BJ (cell line): ENCODE measurements at regions not wholly inside any gene's neighbourhood (a gene's known extent, or its start where the extent isn't known, plus 50 kb on each side); places are given as distances from the start of the nearest gene placed in this dataset.
"Not testable (repeated sequence)": the region's sequence is repeated elsewhere in the genome, so short reads cannot be mapped to it uniquely, and the experiment has no call there.

Experiments used
- CTCF ChIA-PET: fragments of 350-600 bp; formaldehyde crosslinking; extraction: SDS; loops from one replicate; lab custom pipeline; 2021; ENCODE audit warnings: antibody characterized with exemption, inconsistent platforms; lab: Yijun Ruan, JAX
- POLR2A ChIA-PET: fragments of 300-600 bp; sonication (Branson Sonifier 250); formaldehyde crosslinking; extraction: SDS; loops from one replicate; lab custom pipeline; 2021; ENCODE audit warnings: antibody characterized with exemption; lab: Charles Lee
- DNase-seq: peaks from one replicate; pipeline ENCODE4 v3.0.0-alpha.2; 2011; ENCODE audit warnings: low read depth
- H3K27me3 ChIP-seq: 2 replicates; pipeline ENCODE4 v1.6.0; 2011; ENCODE audit warnings: low read length; ENCODE audit not compliant: control insufficient read depth, insufficient read depth
- H3K36me3 ChIP-seq: 2 replicates; pipeline ENCODE4 v1.5.1; 2011; ENCODE audit warnings: low read length; ENCODE audit not compliant: control insufficient read depth, insufficient read depth
- H3K4me3 ChIP-seq: 2 replicates; pipeline ENCODE4 v1.5.1; 2011; ENCODE audit warnings: low read depth, mild to moderate bottlenecking, control low read depth, low read length

DNA sequence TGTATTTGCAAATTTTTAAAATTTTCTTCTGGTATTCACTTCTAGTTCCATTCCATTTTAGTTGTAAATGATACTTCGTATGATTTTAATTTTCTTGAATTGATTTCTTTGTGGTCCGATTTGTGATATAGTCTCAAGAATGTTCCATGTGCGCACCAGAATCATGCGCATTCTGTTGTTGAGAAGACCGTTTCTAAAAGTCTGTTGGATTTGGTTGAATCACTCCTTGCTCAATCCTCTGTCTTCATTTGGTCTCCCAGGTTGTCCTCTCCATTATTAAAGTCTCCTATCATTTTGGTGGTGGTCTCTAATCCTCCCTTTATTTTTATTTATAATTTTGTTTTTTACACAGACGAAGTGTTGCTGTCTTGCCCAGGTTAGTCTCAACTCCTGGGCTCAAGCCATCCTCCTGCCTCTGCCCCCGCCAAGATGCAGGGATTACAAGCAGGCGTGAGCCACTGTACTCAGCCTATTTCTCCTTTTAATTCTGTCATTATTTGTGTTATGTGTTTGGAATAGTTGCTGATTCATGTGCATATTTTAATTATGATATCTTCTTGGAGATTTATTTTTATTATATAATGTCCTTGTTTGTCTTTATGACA is 1490.8 kb downstream of the FOXD4L5 start:
- H3K27me3 ChIP-seq, H3K36me3 ChIP-seq, POLR2A ChIA-PET, DNase-seq, H3K4me3 ChIP-seq, CTCF ChIA-PET: not testable (repeated sequence)

DNA sequence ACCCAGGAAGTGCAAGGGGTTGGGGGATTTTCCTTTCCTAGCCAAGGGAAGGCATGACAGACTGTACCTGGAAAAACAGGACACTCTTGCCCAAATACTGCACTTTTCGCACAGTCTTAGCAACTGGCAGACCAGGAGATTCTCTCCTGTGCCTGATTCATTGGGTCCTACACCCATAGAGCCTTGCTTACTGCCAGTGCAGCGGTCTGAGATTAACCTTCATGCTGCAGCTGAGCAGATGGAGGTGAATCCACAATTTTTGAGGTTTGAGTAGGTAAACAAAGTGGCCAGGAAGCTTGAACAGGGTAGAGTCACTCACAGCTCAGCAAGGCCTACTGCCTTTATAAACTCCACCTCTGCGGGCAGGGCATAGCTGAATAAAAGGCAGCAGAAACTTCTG is 1497.6 kb downstream of the FOXD4L5 start:
- POLR2A ChIA-PET, H3K27me3 ChIP-seq, CTCF ChIA-PET, DNase-seq, H3K4me3 ChIP-seq, H3K36me3 ChIP-seq: not testable (repeated sequence)

DNA sequence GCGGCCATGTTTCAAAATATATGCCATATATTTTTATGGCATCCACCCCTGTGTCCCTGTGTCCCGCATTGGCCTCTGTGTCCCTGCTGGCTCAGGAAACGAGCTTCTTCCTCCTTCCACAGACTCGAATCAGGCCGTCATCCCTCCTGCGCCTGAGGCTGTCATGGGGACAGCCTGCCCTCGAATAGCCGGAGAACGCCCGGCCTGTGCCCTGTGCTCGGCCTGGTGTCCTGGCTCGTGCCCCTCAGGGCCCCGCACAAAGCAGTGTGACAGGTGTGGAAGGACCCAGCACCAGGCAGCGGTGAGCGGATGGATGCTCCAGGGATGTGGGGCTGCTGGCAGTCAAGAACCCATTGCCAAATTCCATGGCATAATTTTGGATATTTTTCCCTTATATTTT is 1500.0 kb downstream of the FOXD4L5 start:
- CTCF ChIA-PET, H3K36me3 ChIP-seq, POLR2A ChIA-PET, H3K27me3 ChIP-seq, DNase-seq, H3K4me3 ChIP-seq: not testable (repeated sequence)

DNA sequence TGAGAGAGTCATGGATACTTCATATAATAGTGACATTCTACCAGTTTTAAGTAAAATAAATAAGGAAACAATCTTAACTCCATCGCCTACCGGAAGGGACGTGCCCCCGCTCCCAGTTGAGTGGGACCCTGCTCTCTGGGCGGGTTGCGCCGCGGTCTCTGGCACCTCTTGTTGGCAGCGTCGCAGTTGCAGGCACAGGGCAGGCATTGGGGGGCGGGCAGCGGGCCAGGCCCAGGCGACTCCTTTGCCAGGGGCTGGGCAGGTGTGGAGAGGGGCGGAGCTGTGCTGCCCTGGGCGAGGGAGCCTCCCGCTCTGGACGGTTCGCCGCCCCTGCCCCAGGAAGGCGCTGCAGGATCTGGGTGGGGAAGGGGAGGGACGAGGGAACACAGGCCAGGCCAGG is 1500.6 kb downstream of the FOXD4L5 start:
- CTCF ChIA-PET, result not testable (repeated sequence)

DNA sequence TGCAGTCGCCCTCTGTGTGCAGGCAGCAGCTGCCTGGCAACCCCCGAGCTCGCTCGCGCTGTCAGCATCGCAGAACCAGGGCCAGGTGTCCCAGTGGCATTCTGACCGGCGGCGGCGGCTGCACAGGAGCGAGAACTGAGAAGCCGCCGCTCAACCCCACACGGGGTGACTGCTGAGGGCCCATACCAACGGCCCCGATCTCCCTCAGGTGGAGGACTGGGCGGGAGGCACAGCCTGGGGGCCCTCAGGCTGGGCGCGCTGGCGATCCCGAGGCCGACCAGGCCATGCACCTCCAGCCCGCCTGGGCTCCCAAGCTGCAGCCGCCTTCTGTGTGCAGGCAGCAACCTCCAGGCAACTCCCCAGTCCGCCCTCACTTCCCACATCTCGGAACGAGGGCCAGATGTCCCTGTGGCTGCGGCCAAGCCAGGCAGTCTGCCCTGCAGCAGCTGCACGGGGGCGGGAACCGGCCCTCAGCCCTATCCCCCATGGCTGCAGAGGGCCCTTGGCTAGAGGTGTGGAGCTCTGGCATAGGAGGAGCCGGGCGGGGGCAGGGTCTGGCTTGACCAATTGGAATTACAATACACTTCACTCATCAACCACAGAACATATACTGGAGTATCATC is 1503.1 kb downstream of the FOXD4L5 start:
- POLR2A ChIA-PET, H3K4me3 ChIP-seq, DNase-seq, H3K27me3 ChIP-seq, H3K36me3 ChIP-seq, CTCF ChIA-PET: not testable (repeated sequence)

More for the DNA sequence above, 1500.6 kb downstream of the FOXD4L5 start:
- POLR2A ChIA-PET, DNase-seq, H3K27me3 ChIP-seq, H3K4me3 ChIP-seq, H3K36me3 ChIP-seq: not testable (repeated sequence)

DNA sequence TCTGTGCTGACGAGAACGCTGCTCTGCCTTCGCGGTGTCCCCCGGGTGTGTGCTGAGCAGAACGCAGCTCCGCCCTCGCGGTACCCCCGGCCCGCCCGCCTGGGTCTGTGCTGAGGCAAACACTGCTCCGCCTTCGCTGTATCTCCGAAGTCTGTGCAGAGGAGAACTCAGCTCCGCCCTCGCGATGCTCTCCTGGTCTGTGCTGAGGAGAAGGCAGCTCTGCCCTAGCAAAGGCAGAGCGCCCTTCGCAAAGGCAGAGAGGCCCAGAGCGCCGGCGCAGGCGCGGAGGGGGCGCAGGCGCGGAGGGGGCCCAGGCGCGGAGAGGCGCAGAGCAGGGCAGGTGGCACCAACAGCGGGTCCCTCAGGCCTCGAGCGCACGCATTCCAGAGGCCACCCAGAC is 1503.6 kb downstream of the FOXD4L5 start:
- H3K4me3 ChIP-seq, H3K27me3 ChIP-seq, CTCF ChIA-PET, POLR2A ChIA-PET, DNase-seq, H3K36me3 ChIP-seq: not testable (repeated sequence)

DNA sequence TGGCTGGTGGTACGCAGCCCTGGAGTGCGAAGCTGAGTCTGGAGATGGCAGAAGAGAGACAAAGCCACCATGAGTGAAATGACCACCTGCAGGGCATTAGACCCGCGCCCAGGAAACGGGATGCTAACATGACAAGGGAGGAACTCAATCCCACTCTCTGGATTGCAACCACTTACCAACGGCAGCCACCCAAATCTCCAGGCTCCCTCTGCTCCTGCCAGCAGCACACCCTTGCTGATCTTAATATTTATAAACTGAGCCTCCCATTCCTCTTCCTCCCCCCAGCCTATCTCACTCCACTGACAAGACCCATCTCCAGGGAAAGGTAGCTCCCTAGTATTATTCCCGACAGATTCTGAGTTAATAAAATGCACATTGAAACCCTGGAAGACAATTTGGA is 1508.8 kb downstream of the FOXD4L5 start:
- H3K36me3 ChIP-seq, H3K27me3 ChIP-seq, POLR2A ChIA-PET, DNase-seq, CTCF ChIA-PET, H3K4me3 ChIP-seq: not testable (repeated sequence)

DNA sequence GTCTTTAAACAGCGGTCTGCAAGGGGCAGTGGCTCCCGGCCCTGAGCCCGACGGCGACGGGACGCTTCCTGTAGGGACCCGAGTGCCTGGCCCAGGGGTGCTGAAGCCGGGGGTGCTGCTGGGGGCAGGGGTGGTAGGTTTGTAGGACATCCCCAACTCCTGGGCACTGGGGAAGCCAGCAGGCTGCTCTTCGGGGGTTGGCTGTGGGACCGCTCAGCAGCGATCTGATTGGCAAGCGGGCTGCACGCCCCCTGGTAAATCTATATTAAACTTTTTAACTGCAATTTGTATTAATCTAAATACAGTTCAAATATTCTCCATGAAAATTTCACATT is 1510.0 kb downstream of the FOXD4L5 start:
- H3K27me3 ChIP-seq, CTCF ChIA-PET, POLR2A ChIA-PET, DNase-seq, H3K4me3 ChIP-seq, H3K36me3 ChIP-seq: not testable (repeated sequence)

DNA sequence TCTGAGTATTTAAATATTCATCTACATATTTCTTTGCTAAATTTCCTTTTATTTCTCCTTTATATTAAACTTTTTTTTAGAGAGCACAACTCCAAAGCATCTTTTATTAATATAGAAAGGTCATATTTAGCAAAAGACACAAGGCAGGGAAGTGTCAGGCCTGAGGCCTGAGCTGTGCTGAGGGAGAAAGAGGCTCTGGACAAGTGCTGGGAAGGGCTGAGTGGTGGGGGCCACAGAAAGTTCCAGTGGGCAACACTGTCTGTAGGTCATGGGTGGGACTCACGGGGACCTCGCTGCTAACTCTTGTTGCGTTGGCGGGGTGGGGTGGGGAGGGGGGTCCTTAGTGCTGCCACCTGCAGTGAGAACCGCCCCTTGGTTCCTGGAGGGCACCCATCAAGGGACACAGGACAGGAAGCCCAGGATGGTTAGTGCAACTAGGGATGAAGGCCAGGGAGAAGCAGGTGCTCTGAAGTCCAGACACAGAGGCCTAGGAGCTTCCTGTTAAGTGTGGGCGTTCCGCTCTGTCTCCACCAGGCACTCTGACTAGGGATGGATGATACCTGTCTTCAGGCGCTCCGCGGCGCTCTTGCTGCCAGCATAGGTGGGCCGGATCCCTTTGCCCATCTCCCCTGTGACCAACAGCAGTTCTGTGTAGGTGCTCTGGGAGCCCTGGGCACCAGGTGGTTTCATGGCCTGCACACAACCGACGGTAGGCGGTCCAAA is 1510.5 kb downstream of the FOXD4L5 start:
- H3K27me3 ChIP-seq, CTCF ChIA-PET, DNase-seq, POLR2A ChIA-PET, H3K36me3 ChIP-seq, H3K4me3 ChIP-seq: not testable (repeated sequence)

DNA sequence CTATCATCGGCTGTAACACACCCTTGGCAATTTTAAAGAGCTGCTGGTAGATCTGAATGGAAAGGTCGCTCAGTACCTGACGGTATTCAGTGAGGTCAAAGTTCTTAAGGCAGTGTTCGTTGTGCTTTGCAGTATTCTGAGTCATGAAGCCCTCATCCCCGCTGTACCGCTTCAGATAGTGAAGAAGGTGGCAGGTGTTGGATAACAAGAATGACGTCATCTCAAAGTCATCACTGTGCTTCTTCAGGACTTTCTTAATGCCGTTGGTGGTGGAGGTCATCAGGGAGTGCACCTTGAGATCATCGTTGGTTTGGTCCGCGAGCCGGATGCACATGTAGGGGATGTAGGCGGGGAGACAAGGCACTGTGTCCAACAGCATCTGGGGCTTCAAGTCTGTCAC is 1522.8 kb downstream of the FOXD4L5 start:
- DNase-seq, H3K4me3 ChIP-seq, H3K36me3 ChIP-seq, CTCF ChIA-PET, H3K27me3 ChIP-seq, POLR2A ChIA-PET: not testable (repeated sequence)

DNA sequence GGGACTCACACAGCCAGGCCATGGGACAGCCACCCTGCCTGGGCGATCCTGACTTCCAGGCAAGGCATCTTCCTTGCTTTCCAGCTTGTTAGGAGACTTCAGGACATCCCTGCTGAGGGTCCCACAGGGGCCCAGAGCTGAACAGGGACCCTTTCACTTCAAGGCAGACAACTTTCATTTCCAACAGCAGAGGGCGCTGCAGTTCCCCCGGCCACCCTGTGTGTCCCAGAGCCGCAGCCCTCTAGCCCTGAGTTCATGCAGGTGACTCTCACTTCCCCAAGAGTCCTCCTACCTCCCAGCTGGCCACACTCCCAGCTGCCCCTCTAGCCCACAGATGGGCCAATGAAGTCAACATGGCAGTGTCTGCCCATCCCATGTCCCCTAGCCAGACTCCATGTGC is 1556.0 kb downstream of the FOXD4L5 start:
- POLR2A ChIA-PET, CTCF ChIA-PET, DNase-seq, H3K36me3 ChIP-seq, H3K27me3 ChIP-seq, H3K4me3 ChIP-seq: not testable (repeated sequence)
